ENCODE measurements at regions not wholly inside any gene's neighbourhood (a gene's known extent, or its start where the extent isn't known, plus 50 kb on each side); places are given as distances from the start of the nearest gene placed in this dataset.

DNA sequence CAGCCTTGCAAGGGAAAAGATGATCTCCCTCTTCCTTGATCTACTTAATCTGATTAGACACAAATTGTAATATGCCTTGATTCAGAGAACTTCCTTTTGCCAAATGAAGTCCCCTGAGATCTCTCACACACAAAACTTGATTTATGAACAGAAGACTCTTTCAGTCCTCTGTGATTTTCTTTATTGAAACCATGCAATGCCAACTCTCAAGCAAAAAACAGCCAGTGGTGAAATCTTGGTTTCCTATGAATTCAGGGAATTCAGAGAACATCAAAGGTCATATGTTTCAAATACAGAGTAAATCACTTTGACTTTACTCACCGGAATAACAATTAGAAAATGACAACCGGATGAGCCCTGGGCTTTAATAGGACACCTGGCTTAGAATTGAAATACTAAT is 211.7 kb downstream of the ABHD5 start:
- DNase-seq: no peak

- DNase-seq: no peak
These were observed 214.4 kb downstream of the ABHD5 start for GRCh38 chr3:43905157-43905556.

GRCh38 chr3:43906849-43907507 is 216.2 kb downstream of the ABHD5 start:
- no peak for DNase-seq

GRCh38 chr3:43907508-43907858 is 216.7 kb downstream of the ABHD5 start:
- DNase-seq: no peak

DNA sequence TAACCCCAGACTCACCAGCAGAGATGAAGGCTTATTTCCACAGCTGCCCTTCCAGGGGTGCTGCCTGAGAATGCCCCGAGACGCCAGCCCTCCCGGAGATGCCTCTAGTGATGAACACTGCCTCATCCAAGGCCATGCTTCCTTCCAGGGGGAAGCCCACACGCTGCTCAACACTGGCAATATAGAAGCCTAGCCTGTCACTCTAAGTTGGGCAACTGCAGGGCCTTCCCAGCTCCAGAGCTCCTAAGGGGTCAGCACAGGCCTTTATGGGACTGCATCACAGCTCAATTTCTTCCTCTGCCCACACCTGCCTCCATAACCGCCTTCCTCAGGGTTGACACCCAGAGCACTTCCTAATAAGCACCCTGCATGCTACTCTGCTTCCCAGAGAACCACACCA is 217.7 kb downstream of the ABHD5 start:
- no peak for DNase-seq

DNA sequence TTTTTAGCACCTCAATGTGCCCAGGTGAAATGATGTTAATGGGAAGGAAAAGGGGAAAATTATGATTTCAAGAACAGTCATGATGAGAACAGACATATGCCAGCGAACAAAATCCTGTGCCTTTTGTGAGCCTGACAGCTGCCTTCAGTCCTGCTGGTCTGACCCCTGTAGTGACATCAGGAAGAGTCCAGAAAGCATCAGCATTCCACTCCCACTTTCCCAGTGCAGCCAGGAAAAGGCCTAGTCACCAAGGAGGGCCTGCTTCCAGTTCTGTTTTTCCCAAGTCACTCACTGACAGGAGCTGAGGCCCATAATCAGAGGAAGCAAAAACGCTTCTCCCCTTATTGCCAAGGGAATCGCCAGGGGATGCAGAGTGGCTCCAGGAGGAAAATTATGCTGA is 218.4 kb downstream of the ABHD5 start:
- no peak for DNase-seq

DNA sequence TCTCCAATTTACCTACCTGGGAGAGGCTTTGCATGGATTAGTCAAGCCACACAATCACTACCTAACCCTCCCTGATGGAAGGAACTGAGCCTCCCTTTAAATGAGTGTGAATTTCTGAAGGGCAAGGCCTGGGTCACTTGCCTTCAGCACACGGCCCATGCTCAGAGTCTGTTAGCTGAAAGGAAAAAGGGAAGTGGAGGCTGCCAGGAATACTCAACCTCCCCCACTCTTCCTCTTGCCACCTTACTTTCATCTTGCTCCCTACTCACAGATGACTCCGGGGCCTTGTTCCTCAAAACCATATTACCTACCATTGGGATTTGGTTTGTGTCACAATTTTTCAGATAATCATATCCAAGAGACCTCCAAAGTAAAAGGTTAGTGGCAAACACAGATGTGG is 220.0 kb downstream of the ABHD5 start:
- no peak for DNase-seq

DNA sequence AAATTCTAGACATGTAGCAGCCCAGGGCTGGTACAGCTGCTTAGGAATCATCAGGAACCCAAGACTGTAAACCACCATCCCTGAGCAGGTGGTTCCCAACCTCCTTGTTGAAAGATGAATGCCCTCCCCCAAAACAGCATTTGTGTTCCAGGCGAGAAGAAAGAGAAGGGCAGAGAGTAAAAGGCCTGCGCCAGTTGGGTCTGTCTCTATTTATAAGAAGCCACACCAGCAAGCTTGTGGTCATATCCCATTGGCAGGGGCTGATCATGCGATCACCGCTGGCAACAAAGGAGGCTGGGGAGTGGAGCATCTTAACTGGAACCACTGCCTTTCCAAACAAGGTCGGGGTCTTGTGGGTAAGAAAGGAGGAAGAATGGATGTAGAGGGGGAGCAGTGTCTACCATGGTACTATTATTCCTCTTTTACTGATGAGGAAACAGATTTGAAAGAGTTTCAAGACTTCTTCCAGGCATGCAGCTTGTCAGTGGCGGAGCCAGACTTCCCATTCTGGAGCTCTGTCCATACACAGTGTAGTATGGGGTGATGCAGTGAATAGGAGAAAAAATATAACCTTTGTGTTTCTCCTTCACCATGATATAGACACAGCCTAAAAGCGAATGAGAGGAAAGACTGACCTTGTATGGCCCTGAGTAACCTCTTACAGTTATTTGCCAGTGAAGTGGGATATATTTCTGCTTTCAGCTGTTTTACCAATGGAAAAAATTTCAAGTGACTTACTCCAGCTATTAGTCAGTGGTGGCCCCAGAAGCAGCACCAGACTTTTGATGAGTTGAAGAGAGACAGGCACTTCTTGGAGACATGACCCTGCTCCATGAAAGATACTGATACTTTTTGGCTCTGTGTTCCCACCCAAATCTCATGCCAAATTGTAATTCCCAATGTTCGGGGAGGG is 222.6 kb downstream of the ABHD5 start:
- no peak for DNase-seq

DNA sequence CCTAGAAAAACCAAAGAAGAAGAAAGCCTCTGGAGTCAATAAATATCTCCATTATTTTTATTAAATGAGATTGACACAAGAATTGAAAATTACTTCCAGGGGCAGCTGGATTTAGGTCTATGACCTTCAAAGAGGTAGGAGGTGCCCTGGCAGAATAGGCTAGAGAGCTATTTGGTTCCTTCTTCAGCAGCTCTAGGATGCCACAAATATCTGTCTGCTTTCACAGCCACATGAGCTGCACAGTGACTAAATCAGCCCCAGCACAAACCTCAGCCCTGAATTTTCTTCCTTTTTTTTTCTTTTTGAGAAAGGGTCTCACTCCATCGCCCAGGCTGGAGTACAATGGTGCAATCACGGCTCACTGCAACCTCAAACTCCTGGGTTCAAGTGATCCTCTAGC is 223.5 kb downstream of the ABHD5 start:
- no peak for DNase-seq

DNA sequence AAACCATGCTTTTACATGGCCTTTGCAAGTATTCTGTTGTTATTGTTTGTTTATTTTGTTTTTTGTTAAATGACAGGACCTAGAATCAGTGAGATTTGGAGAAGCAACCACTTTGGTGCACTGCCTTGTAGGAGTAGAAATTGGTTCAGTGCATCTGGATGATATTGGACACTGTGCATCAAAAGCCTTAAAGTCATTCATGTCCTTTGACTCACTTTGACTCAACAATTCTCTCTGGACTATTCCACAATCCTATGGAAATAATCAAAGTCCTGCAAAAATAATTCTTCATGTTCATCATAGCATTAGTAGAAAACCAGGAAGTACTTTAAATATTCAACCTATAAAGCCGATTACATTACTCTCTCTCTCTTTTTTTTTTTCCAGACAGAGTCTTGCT is 224.8 kb downstream of the ABHD5 start:
- no peak for DNase-seq

DNA sequence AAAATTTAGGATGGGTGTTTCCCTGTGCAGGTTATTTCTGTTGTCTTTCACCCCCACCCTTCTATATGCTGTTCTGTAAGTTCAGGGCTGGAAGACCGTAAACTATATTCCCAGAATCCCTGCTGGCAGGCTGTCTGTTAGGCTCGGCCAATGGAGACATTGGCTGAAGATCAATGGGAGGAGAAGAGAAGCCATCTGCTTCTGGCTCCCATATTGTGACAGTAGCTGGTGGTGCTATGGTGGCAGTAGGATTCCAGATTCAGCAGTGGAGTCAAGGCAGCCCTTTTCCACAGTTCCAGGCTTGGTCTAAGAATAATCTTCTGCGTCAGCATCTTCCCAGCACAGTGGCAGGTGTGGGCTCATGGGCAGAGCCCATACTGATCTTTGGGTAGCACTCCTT is 226.6 kb downstream of the ABHD5 start:
- no peak for DNase-seq

DNA sequence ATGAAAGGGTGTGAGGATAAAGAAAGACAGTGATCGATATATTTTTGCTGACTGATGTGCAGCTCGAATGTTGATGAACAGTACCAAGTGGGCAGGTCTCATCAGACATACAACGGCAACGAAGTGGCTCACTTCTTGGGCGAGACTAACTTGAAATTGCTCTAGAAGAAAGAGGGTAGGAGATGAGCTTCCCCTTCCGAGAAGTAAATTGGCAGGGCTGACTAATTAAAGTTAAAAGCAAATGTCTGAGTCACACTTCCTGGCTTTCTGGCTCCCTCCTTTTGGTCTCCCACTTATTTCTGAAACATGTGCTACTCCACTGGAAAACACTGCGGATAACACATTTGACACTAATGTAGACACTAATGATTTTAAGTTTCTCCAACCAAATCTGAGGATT is 228.3 kb downstream of the ABHD5 start:
- no peak for DNase-seq

- DNase-seq: no peak
These were observed 230.4 kb downstream of the ABHD5 start for GRCh38 chr3:43921056-43921648.

DNA sequence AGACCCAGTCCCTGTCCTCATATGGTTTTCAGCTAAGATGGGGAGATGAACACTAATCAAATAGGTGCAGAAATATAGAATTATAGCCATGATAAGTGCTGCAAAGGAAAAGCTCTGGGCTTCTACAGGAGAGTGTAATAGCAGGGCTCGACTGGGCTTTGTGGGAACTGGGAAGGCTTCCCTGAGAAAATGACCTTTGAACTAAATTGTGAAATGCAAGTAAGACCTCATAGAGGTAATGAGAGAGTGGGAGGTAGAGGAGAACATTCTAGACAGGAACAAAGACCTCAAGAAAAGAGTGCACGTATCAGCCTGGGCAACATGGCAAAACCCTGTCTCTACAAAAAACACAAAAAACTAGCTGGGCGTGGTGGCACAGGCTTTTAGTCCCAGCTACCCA is 231.6 kb downstream of the ABHD5 start:
- no peak for DNase-seq

GRCh38 chr3:43923104-43923882 is 232.6 kb downstream of the ABHD5 start:
- DNase-seq: no peak

- no peak for DNase-seq
These were observed 235.3 kb downstream of the ABHD5 start for GRCh38 chr3:43926055-43926454.

DNA sequence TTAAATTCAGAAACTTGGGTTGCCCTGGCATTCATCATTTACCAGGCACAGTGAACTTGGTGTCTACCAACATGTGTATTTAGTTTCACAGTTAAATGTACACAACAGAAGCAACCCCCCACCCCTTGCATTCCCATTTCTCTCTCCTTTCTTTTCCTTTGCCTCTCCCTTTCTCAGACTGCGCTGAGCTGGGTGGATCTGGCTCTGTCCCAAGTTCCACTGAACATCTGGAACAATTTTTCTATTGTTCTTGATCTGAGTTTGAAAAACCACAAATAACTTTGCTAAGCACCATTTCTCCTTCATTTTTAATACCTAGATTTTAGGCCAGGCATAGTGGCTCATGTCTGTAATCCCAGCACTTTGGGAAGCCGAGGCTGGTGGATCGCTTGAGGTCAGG is 242.2 kb downstream of the ABHD5 start:
- DNase-seq: no peak

GRCh38 chr3:43948013-43948412 is 257.3 kb downstream of the ABHD5 start:
- no peak for DNase-seq

GRCh38 chr3:43949594-43949993 is 258.9 kb downstream of the ABHD5 start:
- no peak for DNase-seq

DNA sequence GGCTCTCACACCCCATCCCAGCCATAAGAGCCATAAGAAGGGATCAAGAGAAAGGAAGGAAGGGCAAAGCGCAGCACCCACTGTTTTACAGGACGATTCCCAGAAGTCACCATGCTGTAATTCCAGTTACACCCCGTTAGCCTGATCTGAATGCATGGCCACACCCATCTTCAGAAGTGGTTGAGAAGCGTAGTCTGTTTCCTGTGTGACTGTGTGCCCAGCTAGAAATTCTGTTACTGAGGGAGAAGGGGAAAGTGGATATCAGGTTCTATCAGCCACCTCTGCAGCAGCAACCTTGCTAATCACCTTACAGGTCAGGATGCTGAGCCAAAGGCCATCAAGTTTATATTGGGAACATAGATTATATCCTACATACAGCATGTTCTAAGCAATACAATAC is 260.0 kb downstream of the ABHD5 start:
- DNase-seq: no peak

DNA sequence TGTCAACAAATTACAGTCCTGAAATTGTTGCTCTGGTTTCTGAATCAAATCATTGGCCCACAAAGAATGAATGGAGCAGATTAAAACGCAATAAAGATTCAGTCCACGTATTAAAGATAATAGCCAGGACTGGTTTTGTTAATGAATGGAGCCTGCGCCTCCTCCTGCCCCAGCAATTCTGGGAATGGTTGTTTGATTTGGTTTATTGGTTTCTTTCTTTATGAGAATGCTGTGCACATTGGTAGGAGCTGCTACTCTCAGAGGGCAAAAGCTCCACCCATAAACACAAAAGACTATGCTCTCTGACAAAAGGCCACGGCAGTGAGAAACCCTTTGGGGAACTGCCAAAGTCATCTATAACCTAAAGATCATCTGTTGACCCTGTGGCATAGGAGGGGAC is 261.1 kb downstream of the ABHD5 start:
- no peak for DNase-seq

DNA sequence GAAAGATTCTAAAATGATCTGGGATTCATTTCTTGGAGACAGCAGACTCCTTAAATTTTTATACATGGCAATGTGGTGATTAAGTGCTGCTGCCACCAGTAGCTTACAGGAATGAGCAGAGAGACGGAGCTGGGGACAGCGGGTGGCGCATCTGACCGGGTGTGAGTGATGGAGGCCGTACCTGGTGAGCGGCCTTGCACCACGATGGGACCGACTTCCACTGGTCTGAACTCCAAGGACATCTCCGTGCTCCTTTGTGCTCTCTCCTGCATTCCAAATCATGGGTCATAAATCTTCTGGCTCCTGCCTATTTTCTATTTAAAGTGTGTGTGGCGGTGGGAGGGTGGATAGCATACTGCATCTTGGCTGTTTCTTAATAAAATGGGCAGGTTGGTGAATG is 262.6 kb downstream of the ABHD5 start:
- DNase-seq: no peak
